ENCODE measurements at regions not wholly inside any gene's neighbourhood (a gene's known extent, or its start where the extent isn't known, plus 50 kb on each side); places are given as distances from the start of the nearest gene placed in this dataset.

DNA sequence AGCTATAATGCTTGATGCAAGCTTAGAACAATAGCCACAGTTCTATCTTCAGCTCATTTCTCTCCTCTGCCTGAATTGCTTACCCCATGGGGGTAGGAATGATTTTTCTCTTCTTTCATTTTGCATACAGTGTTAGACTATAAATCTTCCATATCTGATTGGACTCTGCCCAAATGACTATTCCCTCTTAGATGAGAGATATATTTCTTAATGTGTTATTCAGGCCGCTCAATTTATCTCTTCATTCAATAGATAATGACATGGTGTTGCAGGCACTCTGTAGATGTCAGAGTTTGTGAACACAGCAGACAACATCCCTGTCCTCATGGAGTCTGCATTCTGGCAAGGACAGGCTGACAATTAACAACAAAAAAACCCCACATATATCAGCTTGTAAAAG, 443.7 kb upstream of the CELF4 start:
- intact Hi-C loops (cut with DNase I): no loop called here

DNA sequence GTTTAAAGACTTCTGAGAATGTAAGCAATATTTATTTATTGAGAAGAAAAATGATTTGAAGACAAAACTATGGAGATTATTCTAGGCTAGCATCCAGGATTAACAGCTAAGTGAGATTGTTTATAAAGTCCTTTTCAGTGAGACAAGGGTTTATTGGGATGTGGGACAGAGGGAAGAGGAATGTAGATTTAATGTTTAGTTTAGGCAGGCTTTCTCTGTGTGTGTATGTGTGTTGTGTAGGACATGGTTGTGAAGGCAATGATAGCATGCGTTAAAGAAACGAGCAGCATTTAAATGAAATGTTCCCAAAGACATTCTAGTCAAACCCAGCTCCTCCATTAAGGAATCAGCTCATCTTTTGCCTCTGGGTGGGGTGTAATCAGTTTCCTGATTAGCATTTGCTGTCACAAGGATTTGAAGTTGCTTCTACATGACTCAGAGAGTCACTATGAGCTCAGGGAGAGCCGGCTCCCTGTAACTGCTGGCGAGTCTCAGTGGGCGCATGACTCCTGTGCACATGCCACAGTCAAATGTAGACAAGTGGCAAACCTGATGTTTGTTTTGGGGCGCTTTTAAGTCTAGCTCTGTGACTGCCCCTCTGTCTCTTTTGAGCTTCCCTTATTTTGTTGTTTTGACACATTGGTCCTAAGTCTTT, 442.2 kb upstream of the CELF4 start:
- intact Hi-C loops (cut with DNase I): no loop called here
- H3K27me3 ChIP-seq: no peaks in the 10 kb centered on the region
- no peaks in the 10 kb centered on the region for H3K9me3 ChIP-seq
- peaks cover 9% of the 10 kb centered on the region for H3K4me1 ChIP-seq (ENCODE audit: insufficient read depth)
- TF ChIP-seq POLR2A (IDR thresholded peaks at IDR 0.05) (no peak), EP300 (IDR thresholded peaks at IDR 0.05) (no peak), CTCF (IDR thresholded peaks at IDR 0.05) (no peak)
- H3K36me3 ChIP-seq: no peaks in the 10 kb centered on the region
- H3K4me3 ChIP-seq: no peak overlapping the region
- 39 to 55% (median 40%) methylated on average over 6 of the region's 6 CpGs for WGBS, 3 donors
- no peak overlapping the region for H3K27ac ChIP-seq
- no peak for DNase-seq

More for the DNA sequence above, 443.7 kb upstream of the CELF4 start:
- H3K27me3 ChIP-seq: no peaks in the 10 kb centered on the region
- 63 to 87% (median 69%) methylated on average over 1 of the region's 1 CpG for WGBS, 3 donors
- H3K27ac ChIP-seq: no peak overlapping the region
- no peaks in the 10 kb centered on the region for H3K36me3 ChIP-seq
- TF ChIP-seq CTCF (IDR thresholded peaks at IDR 0.05) (no peak), POLR2A (IDR thresholded peaks at IDR 0.05) (no peak), EP300 (IDR thresholded peaks at IDR 0.05) (no peak)
- DNase-seq: no peak
- H3K9me3 ChIP-seq: no peaks in the 10 kb centered on the region
- H3K4me3 ChIP-seq: no peak overlapping the region
- peaks cover 9% of the 10 kb centered on the region for H3K4me1 ChIP-seq (ENCODE audit: insufficient read depth)

DNA sequence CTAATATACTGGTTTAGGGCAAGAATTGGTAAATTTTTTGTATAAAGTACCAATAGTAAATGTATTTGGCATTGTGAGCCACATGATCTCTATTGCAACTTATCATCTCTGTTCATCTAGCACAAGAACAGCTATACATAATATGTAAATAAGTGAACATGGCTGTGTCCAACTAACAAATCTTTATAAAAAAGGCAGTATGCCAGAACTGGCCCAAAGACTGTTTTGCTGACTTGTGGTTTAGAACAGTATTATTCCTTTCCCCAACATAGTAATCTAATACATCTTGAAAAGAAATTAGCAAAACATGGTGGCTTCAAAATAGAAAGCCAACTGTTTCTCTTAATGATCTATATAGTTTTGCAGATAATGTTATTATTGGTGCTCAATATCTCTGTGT, 441.4 kb upstream of the CELF4 start:
- TF ChIP-seq EP300 (IDR thresholded peaks at IDR 0.05) (no peak), CTCF (IDR thresholded peaks at IDR 0.05) (no peak), POLR2A (IDR thresholded peaks at IDR 0.05) (no peak)

DNA sequence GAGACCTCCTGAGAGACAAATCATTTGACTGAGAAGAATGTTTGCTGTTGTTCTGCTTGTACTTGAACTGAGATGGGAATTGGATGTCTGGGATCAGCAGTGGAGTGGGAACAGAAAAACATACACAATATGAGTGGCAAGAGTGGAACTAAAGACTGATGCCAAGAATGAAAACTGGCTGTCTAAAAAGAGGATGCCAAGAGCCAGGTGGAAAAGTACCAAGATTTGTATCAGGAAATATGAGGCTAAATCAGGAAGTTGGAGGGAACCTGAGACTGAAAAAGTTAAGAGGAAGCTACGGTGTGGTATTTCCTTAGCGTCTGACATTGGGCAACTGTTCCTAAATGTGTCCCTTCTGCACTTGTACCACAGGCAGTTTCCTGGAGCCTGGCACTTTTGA, 440.9 kb upstream of the CELF4 start:
- Histone ChIP-seq H3K27me3 (no peaks in the 10 kb centered on the region), H3K27ac (no peak overlapping the region), H3K36me3 (no peaks in the 10 kb centered on the region), H3K9me3 (no peaks in the 10 kb centered on the region), H3K4me1 (ENCODE audit: insufficient read depth) (peaks cover 7% of the 10 kb centered on the region), H3K4me3 (no peak overlapping the region)
- whole genome bisulfite sequencing, 3 donors: 68 to 78% (median 74%) methylated on average over 2 of the region's 2 CpGs
- DNase-seq: no peak
- intact Hi-C loops (cut with DNase I): no loop called here
- TF ChIP-seq POLR2A (IDR thresholded peaks at IDR 0.05): no peak
- TF ChIP-seq CTCF (IDR thresholded peaks at IDR 0.05): no peak
- no peak for TF ChIP-seq EP300 (IDR thresholded peaks at IDR 0.05)

More for the DNA sequence above, 441.4 kb upstream of the CELF4 start:
- Histone ChIP-seq H3K4me3 (no peak overlapping the region), H3K27me3 (no peaks in the 10 kb centered on the region), H3K27ac (no peak overlapping the region), H3K9me3 (no peaks in the 10 kb centered on the region), H3K36me3 (no peaks in the 10 kb centered on the region), H3K4me1 (ENCODE audit: insufficient read depth) (peaks cover 7% of the 10 kb centered on the region)
- intact Hi-C loops (cut with DNase I): no loop called here
- DNase-seq: no peak

Measured in ovary (tissue), 7 donors.